Activated T-helper 2 cell treated with anti-CD3 and anti-CD28 coated beads, Interferon-gamma antibody, Interleukin-2, Interleukin-4, amounts not matched to agents 10 μg/mL and 5 μg/mL and 100 μg/mL, durations not matched to agents 14 hours and 24 hours and 36 hours (primary cell): ENCODE measurements at regions not wholly inside any gene's neighbourhood (a gene's known extent, or its start where the extent isn't known, plus 50 kb on each side); places are given as distances from the start of the nearest gene placed in this dataset.

Experiments
- DNase-seq: peaks from one replicate; pipeline ENCODE4 v3.0.0; 2021; ENCODE audit warnings: low spot score
- H3K27ac Mint-ChIP-seq: one replicate; pipeline ENCODE4 v1.8.0; 2021; ENCODE audit warnings: mixed read lengths
- H3K27me3 Mint-ChIP-seq: one replicate; pipeline ENCODE4 v1.8.0; 2021; ENCODE audit warnings: low read depth, mixed read lengths
- H3K36me3 Mint-ChIP-seq: one replicate; pipeline ENCODE4 v1.8.0; 2021; ENCODE audit warnings: low read depth, mixed read lengths
- H3K4me1 Mint-ChIP-seq: one replicate; pipeline ENCODE4 v1.8.0; 2021; ENCODE audit warnings: low read depth, mixed read lengths
- H3K4me3 Mint-ChIP-seq: one replicate; pipeline ENCODE4 v1.8.0; 2021; ENCODE audit warnings: low read depth, mild to moderate bottlenecking, moderate library complexity, mixed read lengths
- H3K9me3 Mint-ChIP-seq: one replicate; pipeline ENCODE4 v1.8.0; 2021; ENCODE audit warnings: mixed read lengths
- intact Hi-C: fragments of 100-400 bp; cut with micrococcal nuclease; formaldehyde crosslinking; loops from one replicate; pipeline ENCODE4 v1.15.1; 2023

DNA sequence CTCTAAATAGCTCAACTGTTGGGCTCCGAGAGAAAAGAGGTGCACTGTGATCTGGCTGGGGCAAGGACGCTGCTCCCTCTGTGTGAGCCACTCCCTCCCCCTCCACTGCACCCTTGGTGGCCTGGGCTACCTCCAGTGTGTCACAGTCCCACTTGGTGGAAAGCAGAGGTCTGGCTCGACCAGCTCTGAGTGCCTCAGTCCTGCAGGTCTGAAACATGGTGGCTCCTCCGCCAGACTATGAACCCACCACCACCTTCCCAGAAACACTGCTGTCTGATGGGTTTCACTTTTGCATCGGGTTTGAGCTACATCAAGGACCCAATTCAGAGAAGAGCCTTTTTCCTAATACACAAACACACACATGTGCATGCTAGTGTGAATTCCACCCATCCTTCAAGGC lies 500.1 kb downstream of the RPS24 start:
- Mint-ChIP-seq H3K27ac (no peak overlapping the region), H3K36me3 (no peaks in the 10 kb centered on the region), H3K4me3 (no peak overlapping the region), H3K27me3 (no peaks in the 10 kb centered on the region), H3K9me3 (no peaks in the 10 kb centered on the region), H3K4me1 (peaks cover 2% of the 10 kb centered on the region)
- DNase-seq, result no peak
- intact Hi-C loops, result no loop called here

DNA sequence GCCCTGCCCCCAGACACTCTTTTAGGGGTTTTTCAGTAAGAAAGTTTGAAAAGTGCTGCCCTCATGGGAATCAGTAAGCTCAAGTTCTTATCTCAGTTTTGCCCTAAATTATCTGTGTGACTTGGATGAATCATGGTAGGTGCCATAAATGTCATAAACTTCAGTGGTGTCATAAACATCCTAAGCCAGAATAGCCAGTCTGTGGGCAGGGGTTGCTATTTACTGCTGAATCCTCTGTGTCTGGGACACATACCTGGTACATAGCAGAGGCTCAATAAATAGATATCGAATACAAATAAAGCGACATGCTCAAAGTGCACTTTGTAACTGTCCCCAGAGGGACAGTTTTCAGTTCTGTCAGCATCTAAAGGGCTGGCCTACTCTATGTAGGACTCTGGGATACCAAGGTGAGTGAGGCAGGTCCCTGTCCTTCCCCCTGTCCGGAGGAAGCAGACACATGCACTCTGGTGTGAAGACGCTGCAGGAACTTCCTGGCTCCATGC lies 502.1 kb downstream of the RPS24 start:
- DNase-seq, result no peak
- peaks cover 3% of the 10 kb centered on the region for H3K27me3 Mint-ChIP-seq
- no peak overlapping the region for H3K4me3 Mint-ChIP-seq
- H3K27ac Mint-ChIP-seq, result no peak overlapping the region
- peaks cover 2% of the 10 kb centered on the region for H3K4me1 Mint-ChIP-seq
- no peaks in the 10 kb centered on the region for H3K36me3 Mint-ChIP-seq
- intact Hi-C loops, result no loop called here
- H3K9me3 Mint-ChIP-seq, result peaks cover 6% of the 10 kb centered on the region

DNA sequence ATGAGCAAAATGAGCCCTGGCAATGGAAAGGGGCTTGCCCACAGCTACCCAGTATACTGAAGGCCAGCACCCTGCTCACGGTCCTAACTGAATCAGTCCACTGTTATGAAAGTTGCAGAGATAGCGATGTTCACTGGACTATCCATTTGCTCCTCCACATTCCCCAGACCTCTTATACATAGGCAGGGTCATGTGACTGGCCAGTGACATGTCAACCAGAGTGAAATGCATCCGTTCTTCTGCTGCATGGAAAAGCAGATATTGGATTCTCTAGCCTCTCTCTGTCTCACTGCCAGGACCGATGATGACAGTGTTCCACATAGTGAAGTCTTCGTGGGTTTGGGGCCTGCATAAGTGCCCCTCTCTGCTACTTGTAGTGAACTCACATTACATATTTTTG lies 503.4 kb downstream of the RPS24 start:
- Mint-ChIP-seq H3K27me3 (peaks cover 3% of the 10 kb centered on the region), H3K9me3 (peaks cover 6% of the 10 kb centered on the region), H3K27ac (no peak overlapping the region), H3K4me1 (peaks cover 7% of the 10 kb centered on the region), H3K4me3 (no peak overlapping the region), H3K36me3 (no peaks in the 10 kb centered on the region)
- no peak for DNase-seq
- intact Hi-C loops, result no loop called here

DNA sequence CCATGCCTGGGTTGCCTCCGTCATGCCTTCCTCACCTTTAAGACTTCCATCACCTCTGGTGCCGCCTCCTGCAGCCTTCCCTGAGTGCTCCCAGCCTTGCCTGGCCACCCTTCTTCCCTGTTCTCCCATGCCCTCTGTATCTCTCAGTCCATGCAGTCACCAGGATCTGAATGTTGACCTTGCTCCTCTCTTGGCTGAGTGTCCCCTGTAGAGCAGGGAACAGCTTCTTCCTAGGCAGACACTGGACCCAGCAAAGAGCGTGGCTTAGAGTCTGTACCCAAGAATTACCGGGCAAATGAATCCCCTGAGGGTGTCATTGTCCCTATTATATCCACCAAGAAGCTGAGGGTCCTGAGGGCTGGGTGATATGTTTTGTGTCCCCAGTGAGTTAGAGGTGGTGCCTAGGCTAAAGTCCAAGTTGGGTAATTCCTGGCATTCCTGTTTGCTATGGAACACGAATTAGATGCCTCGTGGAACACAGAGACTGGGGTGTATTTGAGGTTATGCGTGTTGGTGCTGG lies 505.6 kb downstream of the RPS24 start:
- Mint-ChIP-seq H3K36me3 (no peaks in the 10 kb centered on the region), H3K27me3 (peaks cover 3% of the 10 kb centered on the region), H3K4me3 (no peak overlapping the region), H3K9me3 (peaks cover 6% of the 10 kb centered on the region), H3K4me1 (peaks cover 10% of the 10 kb centered on the region), H3K27ac (no peak overlapping the region)
- DNase-seq, result no peak
- intact Hi-C loops, result no loop called here

DNA sequence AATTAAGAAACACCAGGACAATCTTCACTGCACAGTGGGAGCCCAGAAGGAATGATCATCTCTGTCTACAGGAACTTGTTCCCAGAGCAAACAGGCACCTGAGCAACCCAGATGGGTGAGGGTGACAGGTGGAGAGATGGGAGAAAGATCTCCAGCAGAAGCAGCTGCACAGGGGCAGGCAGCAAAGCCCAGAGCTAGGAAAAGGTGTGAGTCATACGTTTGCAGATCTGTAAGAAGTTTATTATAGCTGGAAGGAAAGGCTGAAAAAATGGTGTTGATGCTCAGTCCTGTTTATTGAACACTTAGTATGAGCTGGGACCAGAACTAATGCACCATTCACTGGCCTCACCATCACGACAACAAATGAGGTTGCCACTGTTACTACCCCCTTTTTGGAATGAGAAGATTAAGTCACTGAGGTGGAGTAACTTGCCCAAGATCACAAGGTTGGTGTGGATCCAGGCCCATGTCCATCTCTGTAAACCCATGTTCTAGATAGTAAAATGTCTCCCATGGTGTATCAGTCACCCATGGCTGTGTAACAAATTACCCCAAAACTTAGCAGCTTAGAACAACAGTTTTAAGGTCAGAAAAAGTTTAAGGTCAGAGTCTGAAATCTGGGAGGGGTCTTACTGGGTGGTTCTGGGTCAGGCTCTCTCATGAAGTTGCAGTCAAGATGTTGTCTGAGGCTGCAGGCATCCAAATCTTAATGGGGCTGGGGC lies 506.9 kb downstream of the RPS24 start:
- Mint-ChIP-seq H3K9me3 (peaks cover 6% of the 10 kb centered on the region), H3K4me3 (no peak overlapping the region), H3K27ac (no peak overlapping the region), H3K4me1 (peaks cover 10% of the 10 kb centered on the region), H3K27me3 (peaks cover 3% of the 10 kb centered on the region), H3K36me3 (no peaks in the 10 kb centered on the region)
- no peak for DNase-seq
- intact Hi-C loops, result no loop called here

DNA sequence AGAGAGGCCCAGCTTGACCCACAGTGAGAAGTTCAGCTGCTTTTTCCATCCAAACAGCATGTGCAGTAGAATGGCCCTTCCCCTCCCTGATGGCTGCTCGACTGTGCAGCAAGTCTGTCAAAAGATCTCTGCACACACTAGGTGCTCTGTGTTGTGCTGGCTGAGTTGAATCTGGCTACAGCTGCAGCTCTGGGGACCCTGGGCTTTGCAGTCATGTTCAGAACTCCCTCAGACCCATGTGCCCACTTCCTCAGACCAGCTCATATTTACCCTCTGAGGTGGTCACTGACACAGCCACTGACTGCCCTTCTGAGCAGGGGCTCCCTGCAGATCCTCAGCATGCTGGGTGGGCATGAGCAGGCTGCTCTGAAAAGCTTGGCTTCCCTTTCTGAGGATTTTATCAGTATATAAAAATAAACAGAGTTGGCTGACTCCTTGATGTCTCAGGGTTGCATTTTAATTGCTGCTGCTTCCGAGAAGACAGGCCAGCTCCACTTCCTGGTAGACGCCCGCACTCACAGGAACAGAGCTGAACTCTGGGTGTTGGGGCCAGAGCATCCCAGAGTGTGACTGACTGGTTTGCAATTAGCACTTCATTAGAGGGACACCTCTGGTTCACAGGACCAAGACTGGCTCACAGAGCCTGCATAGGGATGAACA lies 507.9 kb downstream of the RPS24 start:
- H3K4me1 Mint-ChIP-seq, result peaks cover 10% of the 10 kb centered on the region
- intact Hi-C loops, result loop anchor here (2.0 kb wide), 1 partner anchor 37 kb away; no protein-coding TSS in a partner anchor
- H3K27ac Mint-ChIP-seq, result peak overlapping the region; percentile 66
- H3K36me3 Mint-ChIP-seq, result no peaks in the 10 kb centered on the region
- H3K4me3 Mint-ChIP-seq, result no peak overlapping the region
- peaks cover 6% of the 10 kb centered on the region for H3K9me3 Mint-ChIP-seq
- peaks cover 3% of the 10 kb centered on the region for H3K27me3 Mint-ChIP-seq
- DNase-seq, result no peak

DNA sequence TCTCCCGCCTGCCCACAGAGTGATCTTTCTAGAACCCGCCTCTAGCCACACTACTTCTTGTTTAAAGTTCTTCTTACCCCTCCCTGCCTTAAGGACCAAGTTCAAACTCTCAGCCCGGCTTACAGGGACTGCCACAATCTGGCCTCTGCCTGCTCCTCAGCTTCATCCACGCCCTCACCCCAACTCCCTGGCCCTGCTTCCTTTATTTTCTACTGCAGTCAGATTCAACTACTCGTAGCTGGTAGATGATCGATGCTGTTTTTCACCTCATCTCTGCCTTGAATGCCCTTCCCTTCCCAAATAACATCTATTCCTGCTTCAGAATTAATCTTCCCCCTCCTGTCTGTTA lies 508.5 kb downstream of the RPS24 start:
- Mint-ChIP-seq H3K4me1 (peaks cover 10% of the 10 kb centered on the region), H3K36me3 (no peaks in the 10 kb centered on the region), H3K4me3 (no peak overlapping the region), H3K27me3 (peaks cover 3% of the 10 kb centered on the region), H3K27ac (peak overlapping the region; percentile 66), H3K9me3 (peaks cover 6% of the 10 kb centered on the region)
- no peak for DNase-seq
- intact Hi-C loops, result loop anchor here (2.0 kb wide), 1 partner anchor 37 kb away; no protein-coding TSS in a partner anchor

DNA sequence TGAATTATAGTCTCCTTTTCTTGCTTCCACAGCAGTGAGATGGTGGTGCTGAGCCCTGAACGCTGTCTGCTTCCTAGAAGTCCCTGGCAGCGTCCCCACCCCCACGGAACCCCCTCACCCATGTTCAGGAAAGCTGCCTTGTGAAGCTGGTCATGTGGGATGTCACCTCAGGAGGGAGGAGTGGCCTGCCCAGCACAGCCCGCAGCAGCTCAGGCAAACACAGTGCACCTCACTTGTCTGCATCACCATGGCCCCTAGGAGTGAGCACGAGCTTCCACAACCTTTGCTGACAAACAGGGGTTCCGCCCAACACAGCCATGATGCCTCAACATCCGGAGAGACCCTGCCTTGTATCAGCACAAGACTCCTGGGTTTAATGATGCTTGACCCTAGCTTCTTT lies 508.9 kb downstream of the RPS24 start:
- DNase-seq, result no peak
- H3K4me1 Mint-ChIP-seq, result peaks cover 10% of the 10 kb centered on the region
- no peak overlapping the region for H3K4me3 Mint-ChIP-seq
- intact Hi-C loops, result loop anchor here (2.0 kb wide), 1 partner anchor 36 kb away; no protein-coding TSS in a partner anchor
- peaks cover 6% of the 10 kb centered on the region for H3K9me3 Mint-ChIP-seq
- no peaks in the 10 kb centered on the region for H3K36me3 Mint-ChIP-seq
- peaks cover 3% of the 10 kb centered on the region for H3K27me3 Mint-ChIP-seq
- H3K27ac Mint-ChIP-seq, result peak overlapping the region; percentile 66

DNA sequence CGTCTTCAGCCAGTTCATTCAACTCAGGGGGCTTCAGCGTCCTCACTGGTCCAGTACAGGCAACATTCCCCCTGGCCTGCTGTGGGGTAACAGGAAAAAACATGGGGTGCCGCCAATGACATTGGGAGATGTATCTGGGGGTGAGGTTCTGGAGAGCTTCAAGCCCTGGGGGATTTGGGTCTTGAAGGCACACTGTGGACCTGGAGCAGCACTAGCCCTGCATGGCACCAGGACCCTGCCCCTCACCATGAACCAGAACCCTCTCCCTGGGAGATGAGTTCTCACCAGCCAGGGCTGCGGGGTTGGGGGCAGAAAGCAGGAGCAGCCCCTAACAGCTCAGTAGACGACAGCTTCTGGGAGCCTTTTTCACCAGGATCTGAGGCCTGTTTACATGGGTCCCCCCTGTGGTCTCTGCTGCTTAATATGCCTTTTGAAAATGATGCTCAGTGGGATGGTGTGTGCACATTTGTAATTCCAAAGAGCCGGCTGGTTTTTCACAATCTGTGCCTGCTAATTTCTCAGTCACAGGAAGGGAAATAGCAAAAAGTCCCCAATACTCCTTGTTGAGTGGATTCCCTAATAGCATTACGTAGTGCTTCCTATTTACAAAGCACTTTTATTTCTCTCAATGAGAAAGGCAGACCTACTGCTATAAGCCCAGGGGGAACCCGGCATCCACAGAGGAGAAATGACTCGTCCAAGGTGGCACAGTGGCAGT lies 509.5 kb downstream of the RPS24 start:
- H3K36me3 Mint-ChIP-seq, result no peaks in the 10 kb centered on the region

DNA sequence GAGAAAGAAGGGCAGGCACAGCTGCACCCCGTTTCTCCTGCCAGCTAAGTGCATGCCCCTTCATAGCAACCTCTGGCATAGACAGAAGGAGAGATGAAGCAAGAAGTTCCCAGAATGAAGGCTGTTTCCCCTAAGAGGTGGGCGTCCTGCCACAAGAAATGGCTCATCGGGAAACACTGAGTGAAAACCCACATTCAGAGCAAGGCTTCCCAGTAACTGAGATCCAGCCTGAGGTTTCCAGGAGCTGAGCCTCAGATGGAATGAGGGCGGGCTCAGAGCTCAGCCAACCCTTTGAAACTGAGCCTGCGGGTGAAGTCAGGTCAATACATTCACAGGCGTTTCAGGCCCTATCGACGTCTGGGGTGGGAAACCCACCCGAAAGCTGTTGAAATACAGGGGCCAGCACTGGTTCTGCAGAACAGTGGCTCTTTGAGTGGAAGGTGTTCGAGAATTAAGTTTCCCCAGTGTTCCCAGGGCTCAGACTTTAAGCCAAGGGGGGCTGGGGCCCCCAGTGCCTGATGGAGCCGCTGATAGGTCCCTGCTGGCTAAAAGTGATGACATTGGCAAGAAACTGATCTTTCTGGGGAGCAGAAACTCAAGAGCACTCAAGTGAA lies 510.2 kb downstream of the RPS24 start:
- Mint-ChIP-seq H3K27me3 (peaks cover 10% of the 10 kb centered on the region), H3K9me3 (peaks cover 6% of the 10 kb centered on the region), H3K4me1 (peaks cover 10% of the 10 kb centered on the region), H3K27ac (no peak overlapping the region), H3K36me3 (no peaks in the 10 kb centered on the region), H3K4me3 (no peak overlapping the region)
- intact Hi-C loops, result loop anchor here (2.0 kb wide), 1 partner anchor 35 kb away; no protein-coding TSS in a partner anchor
- no peak for DNase-seq

More for the DNA sequence above, 509.5 kb downstream of the RPS24 start:
- Mint-ChIP-seq H3K27me3 (peaks cover 7% of the 10 kb centered on the region), H3K27ac (no peak overlapping the region), H3K9me3 (peaks cover 6% of the 10 kb centered on the region), H3K4me3 (no peak overlapping the region), H3K4me1 (peaks cover 10% of the 10 kb centered on the region)
- intact Hi-C loops, result loop anchor here (2.0 kb wide), 1 partner anchor 36 kb away; no protein-coding TSS in a partner anchor
- DNase-seq, result no peak

DNA sequence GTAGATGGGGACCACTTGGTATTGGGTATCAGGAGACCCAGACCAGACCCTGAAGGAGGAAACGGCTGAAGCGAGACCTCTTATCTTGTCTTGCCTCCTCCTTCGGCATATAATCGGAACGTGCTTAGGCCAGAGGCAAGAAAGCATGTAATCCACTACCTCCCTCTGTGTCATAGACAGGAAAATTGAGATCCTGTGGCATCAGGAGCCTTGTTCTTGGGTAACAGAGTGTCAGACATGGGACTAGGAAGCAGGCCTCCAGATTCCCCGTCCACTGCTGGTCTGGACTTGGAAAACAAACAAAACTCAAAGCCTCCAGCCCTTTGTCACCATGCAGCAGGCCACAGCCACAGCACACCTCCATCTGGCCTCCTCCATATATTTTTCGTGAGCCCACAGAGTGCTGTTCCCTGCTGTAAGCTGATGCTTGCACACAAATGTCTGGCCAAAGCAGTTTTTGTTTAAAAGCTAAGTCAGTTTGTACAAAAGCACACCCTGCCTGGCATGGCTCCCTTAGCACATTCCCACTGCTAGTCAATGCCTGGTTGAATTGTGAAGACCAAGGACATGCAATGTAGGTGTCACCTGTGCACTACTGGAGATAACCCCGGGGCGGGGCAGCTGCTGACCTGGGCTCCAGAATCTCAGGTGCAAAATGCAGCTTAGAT lies 510.9 kb downstream of the RPS24 start:
- Mint-ChIP-seq H3K9me3 (peaks cover 6% of the 10 kb centered on the region), H3K27ac (no peak overlapping the region), H3K36me3 (no peaks in the 10 kb centered on the region), H3K4me3 (no peak overlapping the region), H3K27me3 (peaks cover 7% of the 10 kb centered on the region), H3K4me1 (peaks cover 10% of the 10 kb centered on the region)
- no peak for DNase-seq
- intact Hi-C loops, result no loop called here

DNA sequence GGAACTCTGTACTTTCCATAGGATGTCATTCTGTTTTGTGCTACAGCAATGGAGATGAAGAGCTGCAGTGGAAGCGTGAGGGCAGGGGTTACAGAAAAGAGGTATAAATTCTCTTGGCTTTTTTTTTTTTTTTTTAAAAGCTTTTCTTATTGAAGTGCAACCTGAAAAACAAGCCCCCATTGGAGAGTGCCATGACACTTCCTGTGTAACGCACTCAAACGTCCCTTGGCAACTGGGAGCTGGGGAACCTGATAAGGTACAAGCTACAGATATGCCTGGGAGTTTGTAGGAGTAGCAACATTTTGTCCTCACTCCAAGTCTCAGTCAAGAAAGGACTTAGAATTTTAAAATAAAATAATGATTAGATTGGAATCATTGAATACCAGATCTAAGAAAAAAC lies 512.1 kb downstream of the RPS24 start:
- Mint-ChIP-seq H3K4me3 (no peak overlapping the region), H3K27me3 (peaks cover 7% of the 10 kb centered on the region), H3K27ac (no peak overlapping the region), H3K36me3 (no peaks in the 10 kb centered on the region), H3K4me1 (peaks cover 10% of the 10 kb centered on the region), H3K9me3 (no peaks in the 10 kb centered on the region)
- no peak for DNase-seq
- intact Hi-C loops, result no loop called here
